ENCODE measurements at regions not wholly inside any gene's neighbourhood (a gene's known extent, or its start where the extent isn't known, plus 50 kb on each side); places are given as distances from the start of the nearest gene placed in this dataset.
"Not testable (repeated sequence)": the region's sequence is repeated elsewhere in the genome, so short reads cannot be mapped to it uniquely, and the experiment has no call there.

DNA sequence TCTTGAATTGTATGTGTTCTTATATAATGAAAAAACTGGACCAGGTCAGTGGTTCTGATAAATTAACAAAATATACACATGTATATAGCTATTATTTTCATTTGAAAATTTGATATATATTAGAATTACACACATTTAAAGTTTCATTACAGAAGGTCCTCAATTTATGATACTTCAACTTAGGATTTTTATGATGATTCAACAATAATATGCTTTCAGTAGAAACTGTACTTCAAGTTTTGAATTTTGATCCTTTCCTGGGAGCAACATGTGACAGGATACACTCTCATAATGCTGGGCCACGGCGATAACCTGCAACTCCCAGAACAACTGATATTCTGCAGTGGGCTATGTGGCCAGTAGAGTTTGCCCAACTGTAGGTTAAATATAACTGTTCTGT is 344.7 kb downstream of the TAF11L14 start:
- DNase-seq (ENCODE audit: low spot score) = no peak

DNA sequence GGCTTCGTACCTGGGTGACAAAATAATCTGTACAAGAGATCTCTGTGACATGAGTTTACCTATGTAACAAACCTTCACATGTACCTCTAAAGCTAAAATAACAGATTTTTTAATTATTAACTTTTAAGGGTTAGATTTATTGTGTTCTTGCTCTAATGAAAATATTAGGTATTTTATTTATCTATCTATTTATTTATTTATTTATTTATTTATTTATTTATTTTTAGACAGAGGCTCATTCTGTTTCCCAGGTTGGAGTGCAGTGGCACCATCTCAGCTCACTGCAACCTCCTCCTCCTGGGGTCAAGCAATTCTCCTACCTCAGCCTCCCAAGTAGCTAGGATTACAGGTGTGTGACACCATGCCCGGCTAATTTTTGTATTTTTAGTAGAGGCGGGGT is 348.4 kb downstream of the TAF11L14 start:
- DNase-seq (ENCODE audit: low spot score) = not testable (repeated sequence)

DNA sequence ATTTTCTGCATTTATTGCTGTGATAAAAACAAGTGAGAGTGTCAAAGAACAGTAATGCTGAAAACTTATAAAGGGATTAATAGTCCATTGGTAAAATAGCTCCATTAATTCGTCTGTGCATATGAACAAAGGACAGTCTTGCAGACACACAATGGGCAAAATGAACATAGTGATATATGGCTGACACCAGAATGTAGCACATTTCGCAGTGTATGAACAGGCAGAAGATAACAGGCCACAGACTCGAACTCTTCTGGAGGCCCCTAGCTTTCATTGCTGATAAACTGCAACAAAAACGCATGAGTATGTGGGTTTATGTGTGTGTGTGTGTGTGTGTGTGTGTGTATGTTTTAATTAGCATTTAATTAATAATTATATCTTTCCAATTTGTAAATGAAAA is 354.8 kb downstream of the TAF11L14 start:
- DNase-seq (ENCODE audit: low spot score) = no peak

DNA sequence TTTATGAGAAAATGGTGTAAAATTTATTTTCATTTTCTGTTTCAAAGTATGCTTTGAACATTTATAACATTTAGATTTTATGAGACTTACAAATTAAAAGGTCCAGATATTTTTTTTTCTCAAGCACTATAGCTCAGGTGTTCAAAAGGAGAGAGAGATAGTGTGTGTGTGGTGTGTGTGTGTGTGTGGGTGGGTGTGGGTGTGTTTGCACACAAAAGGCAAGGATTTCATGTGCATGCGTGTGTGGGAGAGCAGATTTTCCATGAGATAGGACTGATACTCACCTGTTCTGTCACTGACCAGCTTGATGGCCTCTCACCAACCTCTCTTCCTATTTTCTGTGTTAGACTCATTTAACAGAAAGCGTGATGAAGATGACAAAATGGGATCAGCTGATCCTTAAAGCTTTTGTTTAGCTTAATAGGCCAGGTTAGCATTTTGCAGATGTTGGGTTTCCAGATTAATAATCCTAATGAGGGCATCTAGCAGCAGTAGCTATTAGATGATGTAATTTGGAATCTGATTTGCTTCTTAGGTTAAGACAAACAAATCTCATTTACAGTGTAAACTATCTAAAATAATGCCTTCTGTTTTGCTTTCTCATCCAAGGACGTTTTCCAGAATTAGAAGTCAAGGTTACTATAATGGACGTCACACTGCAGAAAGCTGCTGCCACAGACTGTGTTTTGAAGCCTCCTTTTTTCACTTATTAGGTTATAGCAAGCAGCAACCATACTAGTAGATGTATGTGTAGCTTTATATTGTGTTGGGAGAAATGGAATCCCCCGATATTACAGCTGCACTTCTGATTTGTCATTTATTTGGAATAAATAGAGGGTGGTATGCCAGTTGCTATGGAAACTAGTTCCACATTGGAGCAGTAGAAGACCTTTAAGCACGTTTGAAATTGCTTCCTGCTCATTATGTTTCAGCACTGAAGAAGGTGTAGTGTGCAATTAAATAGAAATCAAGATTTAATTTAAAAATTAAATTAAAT is 355.6 kb downstream of the TAF11L14 start:
- no peak for DNase-seq (ENCODE audit: low spot score)

DNA sequence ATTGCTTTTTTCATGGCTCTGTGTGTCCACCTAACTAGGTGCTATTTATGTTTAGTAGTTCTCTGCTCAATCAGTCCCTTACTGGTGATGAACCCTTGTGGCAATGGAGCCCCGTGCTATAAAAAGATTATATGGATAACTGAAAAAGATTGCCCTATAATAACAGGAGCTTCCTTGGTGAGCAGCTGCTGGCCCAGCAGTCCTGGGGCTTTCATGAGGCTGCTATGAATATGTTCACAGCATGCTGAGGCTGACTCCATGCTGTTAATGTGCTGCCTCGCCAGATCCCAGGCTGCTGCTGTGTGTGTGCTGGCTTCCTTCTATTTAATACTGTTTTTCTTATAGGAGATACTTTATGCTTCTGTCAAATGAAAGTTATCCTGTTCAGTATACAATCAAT is 357.5 kb downstream of the TAF11L14 start:
- DNase-seq (ENCODE audit: low spot score) = no peak

DNA sequence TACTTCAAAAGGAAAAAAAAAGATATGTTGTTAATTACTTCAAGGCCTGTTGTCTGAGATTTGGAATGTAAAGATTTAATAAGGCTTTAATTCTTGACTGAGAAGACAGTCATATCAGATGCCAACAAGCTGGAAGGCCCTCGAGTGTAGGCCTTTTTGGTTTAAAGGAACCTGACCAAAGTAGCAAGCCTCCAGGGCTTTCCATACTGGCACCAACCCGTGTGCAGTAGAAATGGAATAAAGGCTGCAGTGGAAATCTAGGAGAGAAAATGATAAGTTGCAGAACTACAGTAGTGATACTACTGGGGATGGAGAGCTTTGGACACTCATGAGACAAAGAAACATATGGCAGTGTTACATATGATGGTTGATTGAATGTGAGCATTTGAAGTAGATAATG is 358.0 kb downstream of the TAF11L14 start:
- no peak for DNase-seq (ENCODE audit: low spot score)

DNA sequence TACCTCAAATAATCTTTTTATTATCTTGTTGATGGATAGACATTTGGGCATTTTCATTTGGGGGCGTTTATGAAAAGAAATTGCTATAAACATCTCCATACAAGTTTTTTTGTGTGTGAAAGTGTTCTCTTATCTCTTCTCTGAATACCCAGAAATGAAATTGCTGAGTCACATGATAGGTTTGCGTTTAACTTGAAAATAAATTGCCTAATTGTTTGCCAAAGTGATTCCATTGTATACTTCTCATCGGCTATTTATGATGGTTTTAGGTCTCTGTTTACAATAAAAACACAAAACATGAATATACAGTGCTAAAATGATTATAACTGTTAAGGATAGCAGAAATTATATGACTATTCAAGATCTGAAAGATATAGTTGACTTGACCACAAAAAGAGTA is 361.7 kb downstream of the TAF11L14 start:
- no peak for DNase-seq (ENCODE audit: low spot score)

DNA sequence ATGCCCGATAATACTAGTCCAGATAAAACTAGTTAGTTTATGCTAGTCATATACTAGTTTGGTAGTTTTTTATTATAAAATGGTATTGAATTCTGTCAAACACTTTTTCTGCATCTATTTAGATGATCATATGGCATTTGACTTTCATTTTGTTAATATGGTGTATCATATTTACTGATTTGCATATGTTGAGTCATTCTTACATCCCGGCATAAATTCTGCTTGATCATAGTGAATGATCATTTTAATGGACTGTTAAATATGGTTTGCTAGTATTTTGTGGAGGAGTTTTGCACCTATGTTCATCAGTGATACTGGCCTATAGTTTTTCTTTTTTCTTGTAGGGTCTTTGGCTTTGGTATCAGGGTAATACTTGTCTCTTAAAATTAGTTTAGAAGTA is 365.6 kb downstream of the TAF11L14 start:
- DNase-seq (ENCODE audit: low spot score) = no peak

DNA sequence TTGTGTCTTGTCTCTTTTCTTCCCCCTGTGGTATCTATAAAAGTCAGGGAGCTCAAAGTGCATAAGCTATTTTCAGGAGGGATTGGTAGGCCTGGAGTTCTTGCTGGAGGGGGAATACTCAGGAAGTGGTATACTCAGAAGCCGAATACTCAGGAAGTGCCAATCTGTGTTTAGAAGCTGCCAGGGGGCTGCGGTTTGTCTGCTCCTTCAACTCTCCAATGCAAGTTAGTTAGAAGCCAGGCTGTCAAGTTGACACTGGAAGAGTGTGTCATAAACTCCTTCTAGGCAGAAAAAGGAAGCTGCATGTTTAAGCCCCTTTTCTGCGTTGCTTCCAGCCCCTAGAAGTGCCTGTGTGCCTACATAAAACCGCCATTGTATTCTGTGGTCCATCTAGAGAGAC is 366.5 kb downstream of the TAF11L14 start:
- no peak for DNase-seq (ENCODE audit: low spot score)

DNA sequence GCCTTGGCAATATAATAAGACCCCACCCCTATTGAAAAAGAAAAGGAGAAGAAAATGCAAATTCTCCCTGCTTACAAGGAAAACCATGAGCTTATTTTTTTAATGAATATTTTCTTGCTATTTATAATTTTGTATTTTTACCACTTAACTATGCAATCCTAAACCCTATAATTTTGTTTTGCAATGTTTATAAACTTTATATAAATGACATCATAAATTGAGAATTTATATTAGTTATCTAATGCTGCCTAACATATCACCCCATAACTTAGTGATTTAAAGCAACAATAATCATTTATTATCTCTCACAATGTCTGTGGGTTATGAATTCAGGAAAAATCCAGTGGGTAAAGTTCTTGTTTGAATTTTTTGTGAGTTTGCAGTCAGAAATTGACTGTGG is 369.1 kb downstream of the TAF11L14 start:
- no peak for DNase-seq (ENCODE audit: low spot score)

DNA sequence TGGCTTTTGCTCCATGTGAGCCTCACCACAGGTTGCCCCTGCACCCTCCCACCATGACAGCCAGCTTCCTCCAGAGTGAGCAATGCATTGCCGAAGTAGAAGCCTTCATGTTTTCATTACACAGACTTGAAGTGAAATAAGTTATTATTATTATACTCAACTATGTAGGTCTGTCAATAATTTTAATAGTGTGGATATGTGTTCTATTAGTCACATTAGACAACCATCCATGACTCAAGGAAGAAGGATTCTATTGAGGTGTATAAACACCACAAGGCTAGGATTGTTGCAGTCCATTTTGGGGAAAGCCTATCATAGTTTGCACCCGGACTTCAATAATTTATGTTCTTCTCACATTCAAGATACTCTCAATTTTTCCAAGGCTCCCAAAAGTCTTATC is 369.5 kb downstream of the TAF11L14 start:
- DNase-seq (ENCODE audit: low spot score) = no peak

DNA sequence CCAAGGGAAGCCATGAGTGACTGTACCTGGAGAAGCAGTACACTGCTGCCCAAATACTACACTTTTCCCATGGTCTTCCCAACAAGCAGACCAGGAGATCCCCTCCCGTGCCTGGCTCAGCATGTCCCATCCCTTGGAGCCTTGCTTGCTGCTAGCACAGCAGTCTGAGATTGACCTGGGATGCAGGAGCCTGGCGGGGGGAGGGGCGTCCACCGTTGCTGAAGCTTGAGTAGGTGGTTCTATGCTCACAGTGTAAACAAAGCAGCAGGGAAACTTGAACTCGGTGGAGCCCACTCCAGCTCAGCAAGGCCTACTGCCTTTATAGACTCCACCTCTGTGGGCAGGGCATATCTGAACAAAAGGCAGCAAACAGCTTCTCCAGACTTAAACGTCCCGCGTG is 372.0 kb downstream of the TAF11L14 start:
- DNase-seq (ENCODE audit: low spot score) = not testable (repeated sequence)

DNA sequence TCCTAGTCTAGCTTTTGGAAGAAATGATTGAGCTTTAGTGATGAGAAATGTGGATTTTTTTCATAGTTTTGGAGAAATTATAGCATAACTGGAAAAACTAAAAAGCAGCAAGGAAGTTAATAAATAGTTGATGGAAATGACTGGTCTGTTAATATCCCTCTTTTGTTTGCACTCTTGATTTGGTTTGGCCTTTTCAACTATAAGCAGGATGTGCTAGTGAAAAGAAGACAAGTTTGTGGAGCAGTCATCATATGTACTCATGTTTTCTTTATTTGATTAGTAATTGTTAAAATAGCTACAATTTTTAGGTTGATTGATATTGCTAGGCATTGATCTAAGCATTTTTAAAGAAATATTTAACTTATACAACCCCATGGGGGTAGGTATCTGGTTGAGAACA is 374.7 kb downstream of the TAF11L14 start:
- no peak for DNase-seq (ENCODE audit: low spot score)

DNA sequence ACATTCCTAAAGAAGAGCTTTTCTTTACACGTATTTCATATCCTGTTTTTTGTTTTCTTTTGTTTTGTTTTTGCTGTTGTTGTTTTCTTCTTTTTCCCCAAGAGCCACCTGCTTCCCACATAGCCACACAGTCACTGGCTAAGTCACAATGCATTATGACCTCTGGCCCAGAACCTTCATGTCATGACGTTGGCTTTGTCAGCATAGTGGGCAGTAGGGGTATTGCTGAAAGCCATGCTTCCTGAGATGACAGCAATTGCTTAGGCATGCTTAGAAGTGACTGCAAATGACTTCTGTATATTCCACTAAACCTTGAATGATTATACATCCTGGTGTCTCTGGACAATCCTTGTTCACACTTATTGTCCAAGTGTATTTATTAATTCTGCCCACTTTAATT is 375.8 kb downstream of the TAF11L14 start:
- no peak for DNase-seq (ENCODE audit: low spot score)

DNA sequence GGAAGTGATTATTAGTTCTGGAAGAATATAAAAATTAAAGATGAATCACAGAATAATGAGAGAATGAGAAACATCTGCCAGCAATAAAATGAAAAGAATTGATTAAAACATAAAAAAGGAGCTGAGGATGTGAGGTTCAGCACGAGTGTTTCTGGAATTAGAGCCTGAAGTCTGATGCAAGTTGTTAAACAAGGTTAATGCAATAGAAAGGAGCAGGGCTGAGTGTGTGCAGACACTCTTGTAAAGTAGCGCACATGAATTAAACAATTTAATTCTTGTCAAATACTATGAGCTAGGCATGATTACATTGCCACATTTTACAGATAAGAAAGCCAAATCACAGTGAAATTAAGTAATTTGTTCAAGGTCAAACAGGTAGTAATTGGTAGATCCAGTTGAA is 384.2 kb downstream of the TAF11L14 start:
- DNase-seq (ENCODE audit: low spot score) = no peak

DNA sequence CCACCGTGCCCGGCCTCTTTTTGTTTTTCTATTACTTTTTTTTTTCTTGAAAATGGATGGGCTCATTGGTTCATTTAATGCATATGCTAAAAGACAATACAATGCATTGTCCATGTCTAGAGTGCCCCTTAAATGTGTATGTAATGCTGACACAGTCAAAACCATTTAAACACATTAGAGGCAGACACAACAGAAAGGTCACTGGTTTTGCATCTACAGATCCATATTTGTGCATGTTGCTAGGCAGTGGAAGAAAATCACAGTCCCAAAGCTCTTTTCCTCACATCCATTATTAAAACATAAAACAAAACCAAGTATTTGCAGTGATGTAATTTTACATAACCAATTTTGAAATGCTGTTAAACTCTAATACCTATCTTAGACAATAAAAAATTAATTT is 389.0 kb downstream of the TAF11L14 start:
- DNase-seq (ENCODE audit: low spot score) = no peak

DNA sequence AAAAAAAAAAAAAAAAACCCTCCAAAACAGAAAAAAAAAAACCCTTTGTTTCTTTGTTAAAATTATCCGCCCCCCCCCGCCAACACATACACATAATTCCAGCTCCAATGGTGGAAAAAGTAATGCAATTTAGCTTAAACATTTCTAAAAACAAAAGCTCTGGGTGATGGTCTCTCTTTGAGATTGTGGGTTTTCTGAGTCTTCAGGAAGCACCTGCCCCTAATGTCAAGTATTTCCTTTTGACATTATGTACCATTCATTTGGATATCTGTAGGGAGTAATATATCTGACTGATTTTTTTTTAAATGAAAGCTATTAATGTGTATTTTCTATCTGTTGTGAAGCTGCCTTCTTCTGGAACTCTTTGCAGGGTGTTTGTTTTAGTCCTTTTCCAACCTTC is 389.7 kb downstream of the TAF11L14 start:
- no peak for DNase-seq (ENCODE audit: low spot score)

DNA sequence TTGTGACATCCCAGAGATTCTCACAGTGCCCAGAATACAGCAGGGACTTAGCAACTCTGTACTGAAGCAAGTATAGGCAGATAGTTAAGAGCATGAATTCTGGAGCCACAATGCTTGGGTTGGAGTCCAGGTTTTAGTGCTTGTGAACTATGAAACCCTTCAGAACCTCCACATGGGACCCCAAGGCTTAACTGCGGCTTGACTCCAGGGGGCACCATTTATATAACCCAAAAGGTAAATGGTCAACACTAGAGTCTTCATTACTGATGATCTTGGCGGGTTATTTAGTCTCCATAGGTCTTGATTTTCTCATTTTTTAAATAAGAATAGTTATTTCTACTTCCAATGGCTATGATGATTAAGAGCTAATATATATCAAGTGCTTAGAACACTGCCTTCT is 390.3 kb downstream of the TAF11L14 start:
- DNase-seq (ENCODE audit: low spot score) = no peak

DNA sequence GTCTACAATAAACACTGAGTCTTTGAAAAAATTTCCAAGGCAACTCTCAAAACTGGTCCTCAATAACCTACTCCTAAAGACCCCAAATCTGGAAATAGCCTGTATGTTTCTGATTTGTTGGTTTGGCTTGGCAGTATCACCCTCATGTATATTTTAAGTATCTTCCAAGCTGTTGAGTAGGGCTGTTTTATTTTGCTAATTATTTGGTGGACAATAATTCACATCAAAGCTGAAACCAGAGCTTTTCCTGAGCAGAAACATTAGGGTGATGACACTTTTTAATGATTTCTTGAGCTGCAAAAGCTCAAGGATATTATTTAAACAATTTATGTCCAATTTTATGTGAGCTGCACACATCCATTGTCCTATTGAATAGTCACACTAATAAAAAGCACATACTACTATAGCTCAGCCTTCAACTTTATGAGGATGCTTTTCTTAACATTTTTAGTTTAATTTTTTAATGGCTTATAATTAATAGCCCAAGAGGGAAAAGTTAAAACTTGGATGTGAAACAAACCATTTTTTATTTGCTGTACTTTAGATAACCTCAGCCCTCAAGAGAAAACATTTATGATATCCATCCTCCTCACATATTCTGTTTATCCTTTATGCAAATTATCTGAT is 393.1 kb downstream of the TAF11L14 start:
- DNase-seq (ENCODE audit: low spot score) = no peak

DNA sequence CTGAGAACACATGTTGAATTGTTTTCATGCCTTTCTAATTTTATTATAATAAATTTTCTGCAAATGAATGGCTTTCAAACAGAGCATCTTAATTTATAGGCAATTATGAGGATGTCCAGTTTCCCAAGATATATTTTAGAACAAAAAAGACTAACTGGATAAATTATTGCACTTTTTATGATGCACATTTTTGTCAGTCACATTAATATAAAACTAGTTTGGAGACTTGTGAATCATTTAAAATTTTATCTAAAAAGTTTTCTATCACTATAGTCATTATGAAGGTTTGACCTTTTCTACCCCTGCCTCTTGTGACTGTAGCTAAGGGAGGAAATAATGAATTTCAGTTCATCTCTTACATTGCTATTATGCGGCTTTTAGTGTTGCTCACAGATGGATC is 393.8 kb downstream of the TAF11L14 start:
- no peak for DNase-seq (ENCODE audit: low spot score)

DNA sequence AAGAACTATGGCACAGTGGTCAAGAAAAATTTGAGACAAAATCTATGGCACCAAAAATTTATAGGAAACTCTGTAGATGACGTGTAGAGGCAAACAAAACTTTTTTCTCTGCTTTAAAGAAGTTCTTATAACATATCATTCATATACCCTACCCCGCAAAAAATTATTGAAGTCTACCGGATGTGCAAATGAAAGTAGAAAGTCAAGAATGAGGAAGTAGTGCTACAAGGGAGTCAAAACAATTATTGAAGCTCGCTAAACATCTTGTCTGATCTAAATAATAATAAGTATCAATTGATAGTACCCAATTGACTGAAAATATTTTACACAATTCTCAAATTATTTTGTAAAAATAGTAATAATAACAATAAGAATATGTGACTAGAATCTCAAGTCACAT is 398.5 kb downstream of the TAF11L14 start:
- no peak for DNase-seq (ENCODE audit: low spot score)

DNA sequence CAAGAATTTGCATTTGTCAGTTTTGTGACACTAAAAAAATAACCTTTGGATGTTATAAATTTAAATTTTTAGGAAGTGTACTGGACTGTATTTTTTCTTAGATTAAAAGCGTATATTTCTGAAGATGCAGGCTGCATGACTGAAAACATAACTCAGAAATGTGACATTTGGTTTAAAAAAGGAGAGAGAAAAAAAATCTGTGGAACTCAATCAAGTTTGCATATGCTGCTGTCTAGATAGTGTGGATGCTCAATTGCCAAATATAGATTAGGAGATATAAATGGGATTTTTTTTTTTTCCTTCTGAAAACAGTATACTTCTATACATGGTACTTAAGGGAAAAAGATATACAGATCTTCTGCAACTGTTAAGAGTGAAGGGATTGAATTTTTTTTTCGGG is 402.3 kb downstream of the TAF11L14 start:
- DNase-seq (ENCODE audit: low spot score) = no peak

DNA sequence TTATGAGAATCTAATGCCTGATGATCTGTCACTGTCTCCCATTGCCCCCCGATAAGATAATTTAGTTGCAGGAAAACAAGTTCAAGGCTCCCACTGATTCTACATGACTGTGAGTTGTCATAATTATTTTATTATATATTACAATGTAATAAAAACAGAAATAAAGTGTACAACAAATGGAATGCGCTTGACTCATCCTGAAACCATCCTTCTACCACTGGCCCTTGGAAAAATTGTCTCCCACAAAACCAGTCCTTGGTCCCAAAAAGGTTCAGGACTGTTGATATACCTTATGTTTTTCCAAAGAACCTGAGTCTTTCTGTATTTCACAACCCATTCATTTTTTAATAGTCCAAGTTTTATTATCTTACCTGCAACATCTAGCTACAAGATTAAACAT is 403.5 kb downstream of the TAF11L14 start:
- DNase-seq (ENCODE audit: low spot score) = no peak

DNA sequence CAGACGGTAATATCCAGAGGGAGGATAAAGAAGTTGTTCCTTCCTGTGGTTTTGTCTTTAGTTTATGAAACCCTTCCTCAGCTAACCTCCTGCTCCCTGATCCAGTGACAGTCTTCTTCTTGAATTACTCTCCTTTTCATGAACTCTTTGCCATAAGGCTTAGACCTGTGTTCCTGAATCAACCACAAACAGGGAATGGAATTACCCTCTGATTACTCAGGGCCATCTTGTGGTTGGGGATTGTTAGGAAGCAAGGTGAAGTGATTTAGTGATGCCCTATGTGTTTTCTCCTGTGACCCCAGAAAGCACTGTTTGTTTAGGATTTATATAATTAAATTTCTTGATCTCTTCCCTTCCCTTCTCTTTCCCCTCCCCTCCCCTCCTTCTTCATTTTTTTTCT is 409.1 kb downstream of the TAF11L14 start:
- DNase-seq (ENCODE audit: low spot score) = no peak
